T-helper 2 cell treated with Interferon-gamma antibody and Interleukin-4, amounts not matched to agents 5 μg/mL and 100 μg/mL, for 36 hours (primary cell): ENCODE measurements at regions not wholly inside any gene's neighbourhood (a gene's known extent, or its start where the extent isn't known, plus 50 kb on each side); places are given as distances from the start of the nearest gene placed in this dataset.

Experiments used
- DNase-seq: peaks from one replicate; pipeline ENCODE4 v3.0.0; 2021; ENCODE audit warnings: low spot score
- H3K27ac Mint-ChIP-seq: one replicate; pipeline ENCODE4 v1.8.0; 2021; ENCODE audit warnings: mild to moderate bottlenecking, mixed read lengths
- H3K27me3 Mint-ChIP-seq: one replicate; pipeline ENCODE4 v1.8.0; 2021; ENCODE audit warnings: low read depth, mixed read lengths
- H3K36me3 Mint-ChIP-seq: one replicate; pipeline ENCODE4 v1.8.0; 2021; ENCODE audit warnings: low read depth, mixed read lengths
- H3K4me1 Mint-ChIP-seq: one replicate; pipeline ENCODE4 v1.8.0; 2021; ENCODE audit warnings: low read depth, mixed read lengths
- H3K4me3 Mint-ChIP-seq: one replicate; pipeline ENCODE4 v1.8.0; 2022; ENCODE audit warnings: mild to moderate bottlenecking, moderate library complexity, mixed read lengths
- H3K9me3 Mint-ChIP-seq: one replicate; pipeline ENCODE4 v1.8.0; 2021; ENCODE audit warnings: mixed read lengths

DNA sequence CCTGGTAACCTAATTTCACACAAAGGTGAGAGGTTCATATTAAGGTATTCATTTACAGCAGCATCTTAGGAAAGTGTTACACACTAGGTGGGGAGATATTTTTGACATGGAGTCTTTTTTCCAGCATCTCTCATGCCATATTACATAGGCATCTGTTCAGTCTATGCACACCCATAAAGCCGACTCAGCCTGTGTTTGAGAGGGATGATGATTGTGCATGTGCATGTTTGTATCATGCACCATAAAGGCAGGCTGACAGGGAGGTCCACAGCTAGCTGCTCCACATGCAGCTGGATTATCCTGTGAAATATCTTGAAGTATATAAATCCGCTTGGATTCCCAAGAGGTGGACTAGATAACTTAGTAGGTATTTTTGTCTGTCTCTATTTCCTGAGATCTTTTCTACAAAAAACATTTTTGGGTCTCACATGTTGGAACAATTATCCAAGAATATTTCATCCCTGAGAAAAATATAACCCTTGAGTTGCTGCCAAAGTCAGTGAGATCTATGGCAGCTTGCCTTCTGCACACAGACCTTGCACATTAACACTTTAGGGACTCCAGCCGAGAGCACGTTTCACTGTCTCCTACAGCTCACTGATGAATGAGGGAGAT lies 288.4 kb upstream of the DPH6 start:
- H3K27me3 Mint-ChIP-seq = no peaks in the 10 kb centered on the region
- no peak overlapping the region for H3K27ac Mint-ChIP-seq
- H3K36me3 Mint-ChIP-seq = no peaks in the 10 kb centered on the region
- H3K4me1 Mint-ChIP-seq = no peaks in the 10 kb centered on the region
- no peak overlapping the region for H3K4me3 Mint-ChIP-seq
- DNase-seq = no peak
- H3K9me3 Mint-ChIP-seq = peaks cover 3% of the 10 kb centered on the region

DNA sequence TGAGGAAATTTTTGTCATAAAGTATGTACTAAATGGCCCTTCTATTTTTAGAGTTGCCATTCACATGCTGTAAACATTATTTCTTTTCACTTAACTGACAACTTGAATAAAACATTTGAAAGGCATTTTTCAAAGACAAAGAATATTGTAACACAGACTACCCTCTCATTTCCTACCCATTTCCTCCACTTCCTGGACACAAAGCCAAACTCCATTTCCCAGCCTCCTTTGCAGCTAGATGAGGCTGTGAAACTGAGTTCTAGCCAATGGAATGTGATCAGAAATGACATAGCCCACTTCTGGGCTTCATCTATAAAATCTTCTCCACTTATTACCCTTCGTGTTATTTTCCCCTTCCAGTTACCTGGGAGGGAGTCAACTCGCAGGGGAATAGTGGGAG lies 288.9 kb upstream of the DPH6 start:
- Mint-ChIP-seq H3K27me3 (no peaks in the 10 kb centered on the region), H3K9me3 (peaks cover 3% of the 10 kb centered on the region), H3K27ac (no peak overlapping the region), H3K4me3 (no peak overlapping the region), H3K4me1 (no peaks in the 10 kb centered on the region), H3K36me3 (no peaks in the 10 kb centered on the region)
- DNase-seq = no peak

GRCh38 chr15:35838424-35839111 lies 292.6 kb upstream of the DPH6 start:
- Mint-ChIP-seq H3K9me3 (no peaks in the 10 kb centered on the region), H3K4me1 (no peaks in the 10 kb centered on the region), H3K36me3 (no peaks in the 10 kb centered on the region), H3K4me3 (no peak overlapping the region), H3K27ac (no peak overlapping the region), H3K27me3 (no peaks in the 10 kb centered on the region)
- DNase-seq = no peak

GRCh38 chr15:35842631-35843030 lies 296.7 kb upstream of the DPH6 start:
- no peaks in the 10 kb centered on the region for H3K27me3 Mint-ChIP-seq
- H3K27ac Mint-ChIP-seq = no peak overlapping the region
- no peak for DNase-seq
- H3K4me1 Mint-ChIP-seq = no peaks in the 10 kb centered on the region
- H3K36me3 Mint-ChIP-seq = no peaks in the 10 kb centered on the region
- H3K4me3 Mint-ChIP-seq = no peak overlapping the region
- H3K9me3 Mint-ChIP-seq = no peaks in the 10 kb centered on the region

DNA sequence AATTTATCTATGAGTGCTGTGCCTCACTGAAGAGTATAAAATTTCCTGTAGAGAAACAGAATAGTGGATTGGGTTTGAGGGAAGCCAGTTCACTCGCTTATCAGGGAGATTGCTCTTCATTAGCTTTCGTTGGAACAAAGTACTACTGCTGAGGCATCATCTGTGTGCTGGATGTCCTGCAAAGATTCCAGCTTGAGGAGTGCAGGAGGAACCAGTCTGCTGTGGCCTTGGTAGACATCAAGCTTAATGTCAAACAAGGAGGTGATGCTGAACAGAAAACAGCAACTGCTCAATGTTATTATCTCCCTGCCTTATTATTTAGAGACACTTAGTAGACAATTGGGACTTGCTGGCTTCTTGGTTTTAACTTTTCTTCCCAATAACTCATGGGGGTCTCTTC lies 297.5 kb upstream of the DPH6 start:
- no peaks in the 10 kb centered on the region for H3K9me3 Mint-ChIP-seq
- H3K36me3 Mint-ChIP-seq = no peaks in the 10 kb centered on the region
- no peak for DNase-seq
- no peak overlapping the region for H3K27ac Mint-ChIP-seq
- H3K4me3 Mint-ChIP-seq = no peak overlapping the region
- no peaks in the 10 kb centered on the region for H3K27me3 Mint-ChIP-seq
- H3K4me1 Mint-ChIP-seq = no peaks in the 10 kb centered on the region

DNA sequence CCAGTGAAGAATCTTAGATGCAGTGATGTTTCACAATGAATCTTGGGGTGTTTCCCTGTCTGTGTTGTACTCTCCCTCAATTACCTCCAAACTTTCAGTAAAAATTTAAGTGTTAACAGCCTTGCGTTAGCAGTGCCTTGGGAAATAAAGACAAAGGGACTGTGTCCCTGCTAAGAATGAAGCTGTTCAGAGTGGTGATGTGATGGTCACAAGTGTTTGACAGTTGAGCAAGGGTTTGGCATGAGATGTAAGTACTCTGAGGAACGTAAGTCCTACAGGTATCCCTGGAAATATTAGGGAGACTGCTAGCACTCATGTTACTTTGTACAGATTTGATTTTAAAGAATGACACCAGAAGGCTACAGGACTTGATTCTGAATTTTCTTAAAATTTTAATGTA lies 304.3 kb upstream of the DPH6 start:
- no peaks in the 10 kb centered on the region for H3K4me1 Mint-ChIP-seq
- DNase-seq = no peak
- H3K4me3 Mint-ChIP-seq = no peak overlapping the region
- H3K36me3 Mint-ChIP-seq = no peaks in the 10 kb centered on the region
- no peaks in the 10 kb centered on the region for H3K27me3 Mint-ChIP-seq
- H3K9me3 Mint-ChIP-seq = no peaks in the 10 kb centered on the region
- no peak overlapping the region for H3K27ac Mint-ChIP-seq

GRCh38 chr15:35851491-35851890 lies 305.5 kb upstream of the DPH6 start:
- Mint-ChIP-seq H3K36me3 (no peaks in the 10 kb centered on the region), H3K4me1 (no peaks in the 10 kb centered on the region), H3K27me3 (no peaks in the 10 kb centered on the region), H3K4me3 (no peak overlapping the region), H3K9me3 (no peaks in the 10 kb centered on the region), H3K27ac (no peak overlapping the region)
- DNase-seq = no peak

GRCh38 chr15:35852818-35853624 lies 307.1 kb upstream of the DPH6 start:
- H3K36me3 Mint-ChIP-seq = no peaks in the 10 kb centered on the region
- no peaks in the 10 kb centered on the region for H3K9me3 Mint-ChIP-seq
- H3K27ac Mint-ChIP-seq = no peak overlapping the region
- no peak overlapping the region for H3K4me3 Mint-ChIP-seq
- H3K4me1 Mint-ChIP-seq = no peaks in the 10 kb centered on the region
- H3K27me3 Mint-ChIP-seq = no peaks in the 10 kb centered on the region
- no peak for DNase-seq

DNA sequence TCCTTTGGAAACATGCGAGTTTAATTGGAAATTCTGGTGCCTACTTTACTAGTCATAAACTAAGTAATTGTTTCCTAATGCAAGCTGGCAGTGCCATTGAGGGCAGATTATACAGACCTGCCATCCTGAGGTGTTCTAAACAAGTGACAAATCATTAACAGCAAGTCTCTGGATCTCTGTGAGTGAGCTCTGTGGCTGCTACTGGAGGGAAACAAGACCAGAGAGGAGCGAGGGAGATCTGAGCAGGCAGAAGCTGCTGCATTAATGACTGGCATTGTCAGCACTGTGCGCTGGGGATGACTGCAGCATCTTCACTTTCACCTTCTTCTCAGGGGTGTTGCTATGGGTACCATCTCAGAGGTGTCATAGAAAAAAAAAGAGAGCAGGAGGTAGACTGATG lies 308.4 kb upstream of the DPH6 start:
- no peak for DNase-seq
- Mint-ChIP-seq H3K9me3 (no peaks in the 10 kb centered on the region), H3K4me1 (no peaks in the 10 kb centered on the region), H3K4me3 (no peak overlapping the region), H3K27ac (no peak overlapping the region), H3K36me3 (no peaks in the 10 kb centered on the region), H3K27me3 (no peaks in the 10 kb centered on the region)

GRCh38 chr15:35857567-35858226 lies 311.7 kb upstream of the DPH6 start:
- no peaks in the 10 kb centered on the region for H3K36me3 Mint-ChIP-seq
- no peak for DNase-seq
- H3K9me3 Mint-ChIP-seq = no peaks in the 10 kb centered on the region
- no peaks in the 10 kb centered on the region for H3K27me3 Mint-ChIP-seq
- no peaks in the 10 kb centered on the region for H3K4me1 Mint-ChIP-seq
- no peak overlapping the region for H3K27ac Mint-ChIP-seq
- no peak overlapping the region for H3K4me3 Mint-ChIP-seq

DNA sequence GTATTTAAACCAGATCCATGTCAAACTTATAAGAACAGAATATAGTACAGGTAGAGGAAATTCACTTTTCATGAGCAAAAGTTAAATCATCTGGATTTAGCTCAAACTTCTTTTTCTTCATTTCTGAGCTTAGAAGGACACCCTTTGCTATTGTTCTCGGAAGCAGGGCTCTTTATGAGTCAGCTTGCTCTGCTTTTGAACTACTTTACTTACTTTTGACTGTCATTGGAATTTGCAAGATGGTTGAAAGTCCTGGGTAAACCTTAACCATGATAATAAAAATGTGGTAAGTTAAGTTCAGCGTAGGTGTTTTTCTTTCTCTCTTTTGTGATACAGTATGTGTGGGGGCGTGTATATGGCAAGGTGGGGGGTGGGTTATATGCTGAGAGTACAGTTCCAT lies 312.7 kb upstream of the DPH6 start:
- no peaks in the 10 kb centered on the region for H3K36me3 Mint-ChIP-seq

DNA sequence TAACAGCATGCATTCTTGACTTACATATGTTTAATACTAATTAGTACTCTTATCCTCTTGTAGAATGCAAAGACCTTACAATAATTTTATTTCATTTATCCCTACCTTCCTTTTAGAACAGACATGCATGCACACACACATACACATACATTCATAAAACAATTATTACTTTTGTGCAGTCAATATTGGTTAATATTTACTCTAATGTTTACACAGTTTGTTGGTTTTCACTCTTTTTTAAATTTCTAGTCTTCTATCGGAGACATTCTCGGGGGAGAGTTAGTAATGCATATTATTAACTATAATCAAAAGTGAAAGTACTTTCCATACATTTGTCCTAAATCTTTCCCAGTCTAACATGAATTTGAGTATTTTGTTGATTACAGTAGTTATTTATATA lies 317.7 kb upstream of the DPH6 start:
- H3K9me3 Mint-ChIP-seq = no peaks in the 10 kb centered on the region
- no peaks in the 10 kb centered on the region for H3K4me1 Mint-ChIP-seq
- no peak for DNase-seq
- no peaks in the 10 kb centered on the region for H3K27me3 Mint-ChIP-seq
- no peaks in the 10 kb centered on the region for H3K36me3 Mint-ChIP-seq
- H3K27ac Mint-ChIP-seq = no peak overlapping the region
- H3K4me3 Mint-ChIP-seq = no peak overlapping the region

More for the DNA sequence above, 312.7 kb upstream of the DPH6 start:
- H3K4me1 Mint-ChIP-seq = no peaks in the 10 kb centered on the region
- no peak overlapping the region for H3K4me3 Mint-ChIP-seq
- DNase-seq = no peak
- H3K27me3 Mint-ChIP-seq = no peaks in the 10 kb centered on the region
- no peak overlapping the region for H3K27ac Mint-ChIP-seq
- H3K9me3 Mint-ChIP-seq = no peaks in the 10 kb centered on the region

GRCh38 chr15:35867356-35867755 lies 321.4 kb upstream of the DPH6 start:
- no peaks in the 10 kb centered on the region for H3K4me1 Mint-ChIP-seq
- DNase-seq = no peak
- H3K27ac Mint-ChIP-seq = no peak overlapping the region
- no peaks in the 10 kb centered on the region for H3K27me3 Mint-ChIP-seq
- H3K9me3 Mint-ChIP-seq = no peaks in the 10 kb centered on the region
- no peak overlapping the region for H3K4me3 Mint-ChIP-seq
- no peaks in the 10 kb centered on the region for H3K36me3 Mint-ChIP-seq

GRCh38 chr15:35871282-35871681 lies 325.3 kb upstream of the DPH6 start:
- no peaks in the 10 kb centered on the region for H3K27me3 Mint-ChIP-seq
- no peak overlapping the region for H3K27ac Mint-ChIP-seq
- no peak overlapping the region for H3K4me3 Mint-ChIP-seq
- no peak for DNase-seq
- H3K9me3 Mint-ChIP-seq = no peaks in the 10 kb centered on the region
- H3K4me1 Mint-ChIP-seq = no peaks in the 10 kb centered on the region
- H3K36me3 Mint-ChIP-seq = no peaks in the 10 kb centered on the region
